KOPT-K1 (cell line): ENCODE measurements at regions not wholly inside any gene's neighbourhood (a gene's known extent, or its start where the extent isn't known, plus 50 kb on each side); places are given as distances from the start of the nearest gene placed in this dataset.

Experiments used
- H3K27ac ChIP-seq: fragments of 200-600 bp; sonication (generic); 2 replicates; pipeline ENCODE4 v1.5.1; 2016; ENCODE audit warnings: antibody characterized with exemption, mild to moderate bottlenecking, low read depth, low read length; ENCODE audit not compliant: poor library complexity, severe bottlenecking
- H3K36me3 ChIP-seq: fragments of 200-600 bp; sonication (generic); 2 replicates; pipeline ENCODE4 v1.5.1; 2017; ENCODE audit warnings: antibody characterized with exemption, mild to moderate bottlenecking, low read length, moderate library complexity; ENCODE audit not compliant: insufficient read depth
- H3K9me3 ChIP-seq: fragments of 200-600 bp; sonication (generic); 2 replicates; pipeline ENCODE4 v1.5.1; 2017; ENCODE audit warnings: antibody characterized with exemption, low read length, mild to moderate bottlenecking; ENCODE audit not compliant: insufficient read depth, poor library complexity, severe bottlenecking

DNA sequence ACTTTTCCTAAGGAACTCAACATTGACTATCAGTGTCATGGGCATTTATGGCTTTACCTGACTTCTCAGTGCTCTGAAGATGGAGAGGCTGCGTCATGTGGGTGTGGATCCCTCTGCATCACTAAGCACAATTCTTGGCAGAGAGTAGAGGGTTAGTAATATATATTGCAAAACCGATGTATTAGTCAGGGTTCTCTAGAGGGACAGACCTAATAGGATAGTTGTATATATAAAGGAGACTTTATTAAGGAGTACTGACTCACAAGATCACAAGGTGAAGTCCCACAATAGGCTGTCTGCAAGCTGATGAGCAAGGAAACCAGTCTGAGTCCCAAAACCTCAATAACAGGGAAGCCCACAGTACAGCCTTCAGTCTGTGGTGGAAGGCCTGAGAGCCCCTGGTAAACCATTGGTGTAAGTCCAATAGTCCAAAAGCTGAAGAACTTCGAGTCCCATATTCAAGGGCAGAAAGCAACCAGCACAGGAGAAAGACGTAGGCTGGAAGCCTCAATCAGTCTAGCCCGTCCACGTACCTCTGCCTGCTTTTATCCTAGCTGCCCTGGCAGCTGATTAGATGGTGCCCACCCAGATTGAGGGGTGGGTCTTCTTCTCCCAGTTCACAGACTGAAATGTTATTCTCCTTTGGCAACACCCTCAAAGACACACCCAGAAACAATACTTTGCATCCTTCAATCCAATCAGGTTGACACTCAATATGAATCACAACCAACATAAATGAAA lies 159.7 kb upstream of the NRIP1 start:
- Histone ChIP-seq H3K27ac (no peak overlapping the region), H3K36me3 (no peaks in the 10 kb centered on the region), H3K9me3 (no peaks in the 10 kb centered on the region)

DNA sequence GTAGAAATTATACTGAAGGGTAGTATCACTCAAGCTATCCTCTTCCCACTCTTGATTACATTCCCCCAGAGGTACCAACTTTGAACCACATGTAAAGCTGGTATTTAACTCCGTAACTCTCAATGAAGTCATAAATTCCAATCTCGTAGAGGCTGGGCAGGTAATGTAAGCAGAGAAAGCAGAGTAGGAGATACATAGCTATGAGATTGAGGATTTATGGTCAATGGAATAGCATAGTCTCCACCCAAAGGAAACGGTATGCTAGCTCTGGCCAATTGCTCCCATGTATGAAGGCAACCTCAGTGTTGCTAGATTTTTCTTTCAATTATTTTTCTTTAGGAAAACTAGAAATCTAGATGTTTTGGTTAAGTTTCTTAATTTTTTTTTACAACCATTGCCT lies 163.1 kb upstream of the NRIP1 start:
- H3K36me3 ChIP-seq = no peaks in the 10 kb centered on the region
- no peaks in the 10 kb centered on the region for H3K9me3 ChIP-seq
- H3K27ac ChIP-seq = no peak overlapping the region

DNA sequence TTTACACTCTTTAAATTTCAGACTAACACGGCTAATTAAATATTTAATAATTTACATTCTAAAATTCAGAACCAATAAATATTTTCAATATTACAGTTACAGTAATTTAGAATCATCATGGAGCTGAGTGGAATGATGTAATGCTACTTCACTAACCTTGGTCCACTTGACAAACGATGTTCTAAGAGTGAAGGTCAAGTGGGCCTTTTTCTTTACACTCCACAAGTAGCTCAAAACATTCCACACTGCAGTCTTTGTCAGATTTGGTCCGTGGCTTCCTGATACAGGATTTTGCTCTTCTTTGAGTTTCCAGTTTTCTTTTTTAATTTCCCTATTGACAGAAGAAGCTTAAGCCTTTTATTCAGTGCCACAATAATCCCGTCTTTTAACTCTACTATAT lies 164.6 kb upstream of the NRIP1 start:
- no peaks in the 10 kb centered on the region for H3K9me3 ChIP-seq
- no peaks in the 10 kb centered on the region for H3K36me3 ChIP-seq
- H3K27ac ChIP-seq = no peak overlapping the region

- no peaks in the 10 kb centered on the region for H3K9me3 ChIP-seq
- no peaks in the 10 kb centered on the region for H3K36me3 ChIP-seq
- H3K27ac ChIP-seq = no peak overlapping the region
Observed at GRCh38 chr21:15233611-15234010, 168.8 kb upstream of the NRIP1 start.

- H3K9me3 ChIP-seq = no peaks in the 10 kb centered on the region
- no peaks in the 10 kb centered on the region for H3K36me3 ChIP-seq
Observed at GRCh38 chr21:15236111-15236510, 171.3 kb upstream of the NRIP1 start.

GRCh38 chr21:15240848-15241247 lies 176.0 kb upstream of the NRIP1 start:
- Histone ChIP-seq H3K27ac (no peak overlapping the region), H3K36me3 (no peaks in the 10 kb centered on the region), H3K9me3 (no peaks in the 10 kb centered on the region)

More at GRCh38 chr21:15236111-15236510, 171.3 kb upstream of the NRIP1 start:
- H3K27ac ChIP-seq = no peak overlapping the region

GRCh38 chr21:15241997-15242736 lies 177.4 kb upstream of the NRIP1 start:
- Histone ChIP-seq H3K36me3 (no peaks in the 10 kb centered on the region), H3K27ac (no peak overlapping the region), H3K9me3 (no peaks in the 10 kb centered on the region)

- Histone ChIP-seq H3K36me3 (no peaks in the 10 kb centered on the region), H3K9me3 (no peaks in the 10 kb centered on the region), H3K27ac (no peak overlapping the region)
Observed at GRCh38 chr21:15242906-15243305, 178.1 kb upstream of the NRIP1 start.

DNA sequence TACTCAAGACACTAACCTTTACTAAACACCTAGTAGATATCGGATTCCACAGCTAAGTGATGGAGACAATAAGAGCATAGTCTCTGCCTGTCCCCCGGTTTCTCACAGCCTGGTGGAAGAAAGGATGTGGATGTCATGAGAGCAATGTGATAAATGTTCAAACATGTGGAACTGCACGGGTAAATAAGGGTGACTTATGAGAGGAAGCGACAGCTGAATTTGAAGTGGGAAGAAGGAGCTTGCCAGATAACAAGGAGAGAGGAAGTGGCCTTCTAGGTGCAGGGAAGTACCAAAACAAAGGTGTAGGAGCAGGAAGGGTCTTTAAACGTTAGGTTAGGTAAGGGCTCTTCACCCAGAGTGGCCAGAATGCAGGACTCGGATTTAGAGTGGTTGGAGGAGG lies 178.6 kb upstream of the NRIP1 start:
- Histone ChIP-seq H3K9me3 (no peaks in the 10 kb centered on the region), H3K36me3 (no peaks in the 10 kb centered on the region), H3K27ac (no peak overlapping the region)

DNA sequence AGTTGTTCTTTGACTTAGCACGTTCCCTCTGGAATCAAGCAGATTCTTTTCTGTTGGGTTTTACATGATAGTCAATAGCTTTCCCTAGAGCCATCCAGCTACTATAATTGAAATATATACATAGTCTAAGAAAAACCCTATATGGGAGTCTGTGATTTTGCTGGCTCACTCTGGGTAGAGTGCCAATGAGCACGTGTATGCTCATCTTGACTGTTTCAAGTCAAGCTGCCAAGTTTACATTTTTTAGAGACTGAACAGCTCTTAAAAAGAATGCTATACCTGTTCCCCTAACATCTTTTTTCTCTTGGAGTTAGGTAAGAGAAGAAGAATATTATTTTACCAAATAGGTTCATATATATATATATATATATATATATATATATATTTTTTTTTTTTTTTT lies 182.8 kb upstream of the NRIP1 start:
- no peak overlapping the region for H3K27ac ChIP-seq
- no peaks in the 10 kb centered on the region for H3K36me3 ChIP-seq
- H3K9me3 ChIP-seq = no peaks in the 10 kb centered on the region

- H3K36me3 ChIP-seq = no peaks in the 10 kb centered on the region
- H3K9me3 ChIP-seq = no peaks in the 10 kb centered on the region
- no peak overlapping the region for H3K27ac ChIP-seq
Observed at GRCh38 chr21:15249285-15249993, 184.6 kb upstream of the NRIP1 start.

GRCh38 chr21:15250384-15250783 lies 185.6 kb upstream of the NRIP1 start:
- H3K9me3 ChIP-seq = no peaks in the 10 kb centered on the region
- no peaks in the 10 kb centered on the region for H3K36me3 ChIP-seq
- no peak overlapping the region for H3K27ac ChIP-seq

DNA sequence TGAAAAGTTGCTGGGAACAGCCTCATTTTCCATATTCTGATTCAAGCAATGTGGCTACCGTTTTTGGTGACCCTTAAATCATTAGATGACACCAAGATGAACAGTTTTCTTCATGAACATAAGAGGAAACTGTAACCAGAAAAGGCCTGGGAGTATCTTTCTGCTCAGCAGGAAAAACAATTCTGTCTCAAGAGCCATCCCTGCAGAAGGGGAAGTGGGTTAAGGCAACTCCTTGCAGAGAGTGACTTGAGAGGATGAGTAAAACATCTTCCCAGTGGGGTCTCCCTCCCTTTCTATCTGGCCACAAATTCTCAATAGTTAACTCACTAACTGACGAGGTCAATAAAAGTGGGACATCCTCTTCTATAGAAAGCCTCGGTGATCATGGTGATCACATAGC lies 187.6 kb upstream of the NRIP1 start:
- Histone ChIP-seq H3K9me3 (no peaks in the 10 kb centered on the region), H3K36me3 (no peaks in the 10 kb centered on the region), H3K27ac (no peak overlapping the region)

DNA sequence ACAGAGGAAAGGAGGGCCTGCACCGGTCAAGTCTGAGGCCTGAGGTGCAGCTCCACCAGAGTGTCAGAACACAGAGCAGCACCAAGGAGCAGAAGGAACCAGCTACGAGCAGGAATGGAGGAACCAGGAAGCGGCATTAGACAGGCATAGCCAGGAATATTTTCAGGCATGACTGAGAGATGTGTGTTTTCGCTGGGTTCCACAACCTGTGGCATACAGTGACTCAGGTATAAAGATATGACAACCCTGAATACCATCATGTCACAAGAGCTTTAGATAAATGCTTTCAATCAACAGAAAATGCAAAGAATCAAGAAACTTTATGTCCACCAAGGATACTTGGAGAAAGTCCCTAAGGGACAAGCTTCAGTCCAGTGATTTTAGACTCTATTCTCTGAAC lies 189.3 kb upstream of the NRIP1 start:
- Histone ChIP-seq H3K9me3 (no peaks in the 10 kb centered on the region), H3K36me3 (no peaks in the 10 kb centered on the region)

DNA sequence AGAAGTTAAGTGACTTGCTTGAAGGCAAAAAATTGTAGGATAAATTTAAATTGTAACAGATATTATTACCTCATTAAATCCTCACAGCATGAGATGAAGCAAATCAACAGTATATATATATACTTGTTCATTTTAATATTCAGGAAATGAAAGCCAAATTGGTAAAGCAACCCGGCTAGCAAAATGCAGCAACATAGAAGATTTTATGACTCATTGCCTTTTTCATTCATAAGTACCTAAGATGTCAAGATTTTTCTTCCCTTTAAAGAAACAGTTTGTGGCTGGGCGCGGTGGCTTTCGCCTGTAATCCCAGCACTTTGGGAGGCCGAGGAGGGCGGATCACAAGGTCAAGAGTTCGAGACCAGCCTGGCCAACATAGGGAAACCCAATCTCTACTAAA lies 190.5 kb upstream of the NRIP1 start:
- H3K36me3 ChIP-seq = no peaks in the 10 kb centered on the region
- no peak overlapping the region for H3K27ac ChIP-seq
- H3K9me3 ChIP-seq = no peaks in the 10 kb centered on the region

More for the DNA sequence above, 189.3 kb upstream of the NRIP1 start:
- no peak overlapping the region for H3K27ac ChIP-seq
